ENCODE measurements at regions not wholly inside any gene's neighbourhood (a gene's known extent, or its start where the extent isn't known, plus 50 kb on each side); places are given as distances from the start of the nearest gene placed in this dataset.

DNA sequence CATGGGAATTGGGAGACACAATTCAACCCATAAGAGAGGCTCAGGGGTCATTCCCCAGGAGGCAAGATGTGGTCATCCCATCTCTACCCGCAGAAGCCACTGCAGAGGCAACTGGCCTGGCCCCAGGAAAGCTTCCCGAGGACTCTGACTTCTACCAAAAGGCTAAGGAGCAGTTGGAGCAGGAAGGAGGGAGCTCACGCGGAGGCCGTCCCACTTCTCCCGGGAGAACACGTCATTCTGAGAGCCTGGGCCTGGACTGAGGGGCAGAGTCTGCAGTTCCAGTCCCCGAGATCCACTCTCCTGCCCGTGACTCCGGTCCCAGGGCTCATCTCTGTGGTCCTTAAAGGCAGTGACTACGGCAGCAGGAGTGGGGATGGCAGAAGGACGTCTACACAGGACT, 69.0 kb upstream of the TAF1B start:
- no peak for TF ChIP-seq CTCF (IDR thresholded peaks at IDR 0.05)
- no peak for TF ChIP-seq TCF7L2 (IDR thresholded peaks at IDR 0.05; ENCODE audit: low read depth, low read length)
- TF ChIP-seq, protein P1, sequence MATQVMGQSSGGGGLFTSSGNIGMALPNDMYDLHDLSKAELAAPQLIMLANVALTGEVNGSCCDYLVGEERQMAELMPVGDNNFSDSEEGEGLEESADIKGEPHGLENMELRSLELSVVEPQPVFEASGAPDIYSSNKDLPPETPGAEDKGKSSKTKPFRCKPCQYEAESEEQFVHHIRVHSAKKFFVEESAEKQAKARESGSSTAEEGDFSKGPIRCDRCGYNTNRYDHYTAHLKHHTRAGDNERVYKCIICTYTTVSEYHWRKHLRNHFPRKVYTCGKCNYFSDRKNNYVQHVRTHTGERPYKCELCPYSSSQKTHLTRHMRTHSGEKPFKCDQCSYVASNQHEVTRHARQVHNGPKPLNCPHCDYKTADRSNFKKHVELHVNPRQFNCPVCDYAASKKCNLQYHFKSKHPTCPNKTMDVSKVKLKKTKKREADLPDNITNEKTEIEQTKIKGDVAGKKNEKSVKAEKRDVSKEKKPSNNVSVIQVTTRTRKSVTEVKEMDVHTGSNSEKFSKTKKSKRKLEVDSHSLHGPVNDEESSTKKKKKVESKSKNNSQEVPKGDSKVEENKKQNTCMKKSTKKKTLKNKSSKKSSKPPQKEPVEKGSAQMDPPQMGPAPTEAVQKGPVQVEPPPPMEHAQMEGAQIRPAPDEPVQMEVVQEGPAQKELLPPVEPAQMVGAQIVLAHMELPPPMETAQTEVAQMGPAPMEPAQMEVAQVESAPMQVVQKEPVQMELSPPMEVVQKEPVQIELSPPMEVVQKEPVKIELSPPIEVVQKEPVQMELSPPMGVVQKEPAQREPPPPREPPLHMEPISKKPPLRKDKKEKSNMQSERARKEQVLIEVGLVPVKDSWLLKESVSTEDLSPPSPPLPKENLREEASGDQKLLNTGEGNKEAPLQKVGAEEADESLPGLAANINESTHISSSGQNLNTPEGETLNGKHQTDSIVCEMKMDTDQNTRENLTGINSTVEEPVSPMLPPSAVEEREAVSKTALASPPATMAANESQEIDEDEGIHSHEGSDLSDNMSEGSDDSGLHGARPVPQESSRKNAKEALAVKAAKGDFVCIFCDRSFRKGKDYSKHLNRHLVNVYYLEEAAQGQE (IDR thresholded peaks at IDR 0.05; ENCODE audit: insufficient read depth in 1 of 2, low read depth in 2 of 2, low read length in 1 of 2) = no peak
- no peak for TF ChIP-seq SIN3A (IDR thresholded peaks at IDR 0.05; ENCODE audit: borderline replicate concordance, insufficient read depth, low read depth, low read length)
- no peak for TF ChIP-seq POLR2AphosphoS5 (IDR thresholded peaks at IDR 0.05; ENCODE audit: low read depth, low read length)
- H3K4me3 ChIP-seq (ENCODE audit: low read depth in 2 of 2, low read length in 2 of 2) = no peak overlapping the region
- in situ Hi-C loops (cut with HindIII; ENCODE audit: low pct_unique_long_range_greater_than_20kb, low sequenced_read_pairs) (no loop called here), intact Hi-C loops (cut with micrococcal nuclease; ENCODE audit: unreplicated experiment) (no loop called here)
- no peaks in the 10 kb centered on the region for H3K9me3 ChIP-seq (ENCODE audit: control insufficient read depth, insufficient read depth, low read depth, low read length)
- POLR2A ChIA-PET = interaction anchor here (0.6 kb wide), 1 partner anchor 283 kb away, joined by 3 read pairs; no protein-coding TSS in a partner anchor
- no peaks in the 10 kb centered on the region for H3K36me3 ChIP-seq (ENCODE audit: control insufficient read depth, insufficient read depth, low read length)
- no peak overlapping the region for H3K27ac ChIP-seq (ENCODE audit: low read length)
- H3K27me3 ChIP-seq (ENCODE audit: control insufficient read depth, insufficient read depth, low read length) = no peaks in the 10 kb centered on the region
- ATAC-seq = no peak
- no TSS peak for BruUV-seq (replicated peaks)
- DNase-seq (ENCODE audit: low read depth, low spot score) = no peak
- CTCF ChIA-PET = no interaction called here
- peaks cover 10% of the 10 kb centered on the region for H3K4me1 ChIP-seq (ENCODE audit: control insufficient read depth, insufficient read depth, low read length)

GRCh38 chr2:9775351-9775750, 67.9 kb upstream of the TAF1B start:
- Histone ChIP-seq H3K36me3 (ENCODE audit: control insufficient read depth, insufficient read depth, low read length) (no peaks in the 10 kb centered on the region), H3K4me3 (ENCODE audit: low read depth in 2 of 2, low read length in 2 of 2) (no peak overlapping the region), H3K27me3 (ENCODE audit: control insufficient read depth, insufficient read depth, low read length) (no peaks in the 10 kb centered on the region), H3K27ac (ENCODE audit: low read length) (no peak overlapping the region), H3K4me1 (ENCODE audit: control insufficient read depth, insufficient read depth, low read length) (peaks cover 5% of the 10 kb centered on the region), H3K9me3 (ENCODE audit: control insufficient read depth, insufficient read depth, low read depth, low read length) (no peaks in the 10 kb centered on the region)
- no peak for TF ChIP-seq SIN3A (IDR thresholded peaks at IDR 0.05; ENCODE audit: borderline replicate concordance, insufficient read depth, low read depth, low read length)
- no peak for TF ChIP-seq POLR2AphosphoS5 (IDR thresholded peaks at IDR 0.05; ENCODE audit: low read depth, low read length)
- TF ChIP-seq CTCF (IDR thresholded peaks at IDR 0.05) = no peak
- TF ChIP-seq, protein P1 (IDR thresholded peaks at IDR 0.05; ENCODE audit: insufficient read depth in 1 of 2, low read depth in 2 of 2, low read length in 1 of 2) = no peak
- TF ChIP-seq TCF7L2 (IDR thresholded peaks at IDR 0.05; ENCODE audit: low read depth, low read length) = no peak
- intact Hi-C loops (cut with micrococcal nuclease; ENCODE audit: unreplicated experiment) (no loop called here), in situ Hi-C loops (cut with HindIII; ENCODE audit: low pct_unique_long_range_greater_than_20kb, low sequenced_read_pairs) (no loop called here)
- DNase-seq (ENCODE audit: low read depth, low spot score) = no peak
- BruUV-seq (replicated peaks) = no TSS peak
- ChIA-PET POLR2A (no interaction called here), CTCF (no interaction called here)
- no peak for ATAC-seq

Data from Panc1 (cell line).